AG09319 (cell line): ENCODE measurements at regions not wholly inside any gene's neighbourhood (a gene's known extent, or its start where the extent isn't known, plus 50 kb on each side); places are given as distances from the start of the nearest gene placed in this dataset.

Experiments used
- DNase-seq: peaks from one replicate; pipeline ENCODE4 v3.0.0-alpha.2; 2010; ENCODE audit warnings: low read depth; ENCODE audit errors: extremely low read depth
- TF ChIP-seq, protein P1 (sequence below): IDR thresholded peaks from 2 replicates; pipeline ENCODE4 v1.5.1; 2011; ENCODE audit warnings: low read depth, mild to moderate bottlenecking, inconsistent platforms, low read length, moderate library complexity

DNA sequence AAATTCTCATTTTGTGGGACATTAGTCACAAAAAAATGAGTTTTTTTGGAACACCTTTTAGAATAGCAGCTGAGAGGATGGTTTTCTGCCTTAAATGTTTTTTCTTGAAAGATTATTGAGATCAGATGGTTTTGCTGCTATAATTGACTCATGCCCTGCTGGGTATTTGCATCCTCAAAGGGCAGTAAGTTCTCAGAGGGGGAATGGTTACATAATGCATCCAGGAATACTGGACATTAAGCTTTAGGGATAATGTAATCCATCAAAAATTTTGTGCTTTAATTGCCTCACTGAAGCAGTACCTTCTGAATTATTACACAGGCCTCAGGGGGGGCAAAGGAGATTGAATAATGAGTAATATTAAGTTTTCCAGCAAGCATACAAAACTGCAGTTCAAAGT is 866.3 kb upstream of the SPRY2 start:
- no peak for DNase-seq
- TF ChIP-seq, protein P1, sequence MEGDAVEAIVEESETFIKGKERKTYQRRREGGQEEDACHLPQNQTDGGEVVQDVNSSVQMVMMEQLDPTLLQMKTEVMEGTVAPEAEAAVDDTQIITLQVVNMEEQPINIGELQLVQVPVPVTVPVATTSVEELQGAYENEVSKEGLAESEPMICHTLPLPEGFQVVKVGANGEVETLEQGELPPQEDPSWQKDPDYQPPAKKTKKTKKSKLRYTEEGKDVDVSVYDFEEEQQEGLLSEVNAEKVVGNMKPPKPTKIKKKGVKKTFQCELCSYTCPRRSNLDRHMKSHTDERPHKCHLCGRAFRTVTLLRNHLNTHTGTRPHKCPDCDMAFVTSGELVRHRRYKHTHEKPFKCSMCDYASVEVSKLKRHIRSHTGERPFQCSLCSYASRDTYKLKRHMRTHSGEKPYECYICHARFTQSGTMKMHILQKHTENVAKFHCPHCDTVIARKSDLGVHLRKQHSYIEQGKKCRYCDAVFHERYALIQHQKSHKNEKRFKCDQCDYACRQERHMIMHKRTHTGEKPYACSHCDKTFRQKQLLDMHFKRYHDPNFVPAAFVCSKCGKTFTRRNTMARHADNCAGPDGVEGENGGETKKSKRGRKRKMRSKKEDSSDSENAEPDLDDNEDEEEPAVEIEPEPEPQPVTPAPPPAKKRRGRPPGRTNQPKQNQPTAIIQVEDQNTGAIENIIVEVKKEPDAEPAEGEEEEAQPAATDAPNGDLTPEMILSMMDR = no peak

- TF ChIP-seq, protein P1 = no peak
- DNase-seq = no peak
Observed at GRCh38 chr13:81203783-81204182, 862.9 kb upstream of the SPRY2 start.

DNA sequence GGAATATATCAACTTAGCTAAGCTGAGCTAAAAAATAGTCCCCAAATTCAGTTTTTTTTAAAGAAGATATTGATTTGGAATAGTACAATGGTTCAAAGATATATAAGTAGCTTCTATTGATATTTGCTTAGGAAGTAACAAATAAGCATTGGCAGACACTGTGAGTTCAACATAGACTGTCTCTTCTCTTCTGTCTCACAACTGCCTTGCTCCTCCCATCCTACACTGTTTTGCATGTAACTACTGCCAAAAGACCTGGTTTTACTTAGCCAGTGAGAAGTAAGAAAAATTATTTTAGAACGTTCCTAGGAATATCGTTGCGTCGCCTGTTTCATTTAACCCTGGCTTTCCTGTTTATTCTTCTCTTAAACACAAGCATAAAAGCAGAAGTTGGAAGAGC is 859.0 kb upstream of the SPRY2 start:
- no peak for DNase-seq
- TF ChIP-seq, protein P1 = no peak

DNA sequence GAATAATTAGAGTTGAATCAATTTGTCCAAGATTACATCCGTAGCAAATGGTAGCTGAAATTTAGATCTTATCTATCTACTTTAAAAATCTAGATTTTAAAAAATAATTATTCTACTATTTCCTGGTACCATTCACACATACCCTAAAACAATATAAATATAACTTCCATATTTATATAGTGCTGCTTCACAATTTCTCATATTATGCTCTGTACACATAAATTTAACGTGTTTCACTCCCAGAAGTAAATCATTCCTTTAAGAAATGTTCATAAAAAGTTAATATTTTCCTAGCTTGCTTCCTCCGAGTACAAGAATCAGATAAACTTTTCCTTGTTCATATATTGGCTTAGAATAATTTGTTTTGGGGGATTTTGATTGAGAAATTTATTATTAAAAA is 857.0 kb upstream of the SPRY2 start:
- DNase-seq = no peak
- TF ChIP-seq, protein P1 = no peak

DNA sequence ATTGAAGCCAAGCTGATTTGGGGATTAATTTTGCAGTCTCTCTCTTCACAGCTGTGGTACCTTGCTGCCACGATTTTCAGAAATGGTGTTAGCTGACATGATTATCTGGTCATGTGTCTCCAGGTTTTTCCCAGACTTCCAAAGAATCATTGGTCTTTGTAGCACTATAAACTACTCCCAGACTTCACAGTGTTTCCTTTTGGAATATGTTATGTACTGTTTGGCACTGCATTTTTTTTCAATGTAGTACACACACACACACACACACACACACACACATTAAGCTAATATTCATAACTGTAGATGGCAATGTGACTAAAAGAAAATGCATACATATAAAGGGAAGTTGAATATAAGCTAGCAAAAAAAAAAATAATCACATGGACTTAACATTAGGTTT is 856.6 kb upstream of the SPRY2 start:
- TF ChIP-seq, protein P1 = no peak
- no peak for DNase-seq

DNA sequence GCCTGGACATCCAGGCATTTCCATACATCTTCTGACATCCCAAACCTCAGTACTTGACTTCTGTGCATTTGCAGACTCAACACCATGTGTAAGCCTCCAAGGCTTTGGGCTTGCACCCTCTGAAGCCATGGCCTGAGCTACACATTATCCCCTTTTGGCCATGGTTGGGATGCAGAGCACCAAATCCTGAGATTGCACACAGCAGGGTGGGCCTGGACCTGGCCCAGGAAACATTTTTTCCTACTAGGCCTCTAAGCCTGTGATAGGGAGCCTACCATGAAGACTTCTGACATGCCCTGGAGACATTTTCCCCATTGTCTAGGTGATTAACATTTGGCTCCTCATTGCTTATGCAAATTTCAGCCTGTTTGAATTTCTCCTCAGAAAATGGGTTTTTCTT is 853.4 kb upstream of the SPRY2 start:
- DNase-seq = no peak
- TF ChIP-seq, protein P1 = no peak

GRCh38 chr13:81184556-81185265 is 843.8 kb upstream of the SPRY2 start:
- TF ChIP-seq, protein P1 = no peak
- no peak for DNase-seq
